Liver (tissue), 3 donors: ENCODE measurements at regions not wholly inside any gene's neighbourhood (a gene's known extent, or its start where the extent isn't known, plus 50 kb on each side); places are given as distances from the start of the nearest gene placed in this dataset.

Experiments
- EGR1 ChIP-seq, 2 donors: IDR thresholded peaks; 2 replicates each; pipeline ENCODE4 v1.6.1; 2016 to 2018; ENCODE audit warnings: antibody characterized with exemption in 2 of 2, low read depth in 2 of 2
- FOXA1 ChIP-seq: IDR thresholded peaks from 2 replicates; pipeline ENCODE4 v1.6.1; 2016; ENCODE audit warnings: antibody characterized with exemption
- GABPA ChIP-seq, 2 donors: IDR thresholded peaks in 1 of 2; conservative IDR thresholded peaks in 1 of 2; 2 replicates each; pipeline ENCODE4 v1.6.1; 2016; ENCODE audit warnings: antibody characterized with exemption in 2 of 2, mild to moderate bottlenecking in 1 of 2, moderate library complexity in 1 of 2
- JUND ChIP-seq, 2 donors: IDR thresholded peaks; 2 replicates each; pipeline ENCODE4 v1.6.1; 2016; ENCODE audit warnings: antibody characterized with exemption in 2 of 2
- RAD21 ChIP-seq, 2 donors: IDR thresholded peaks; 2 replicates each; pipeline ENCODE4 v1.6.1; 2016; ENCODE audit warnings: antibody characterized with exemption in 2 of 2, mild to moderate bottlenecking in 2 of 2
- RXRA ChIP-seq, 2 donors: IDR thresholded peaks; 2 replicates each; pipeline ENCODE4 v1.6.1; 2017 to 2018; ENCODE audit warnings: antibody characterized with exemption in 2 of 2, mild to moderate bottlenecking in 1 of 2
- SP1 ChIP-seq: IDR thresholded peaks from 2 replicates; pipeline ENCODE4 v1.6.1; 2018; ENCODE audit warnings: antibody characterized with exemption, mild to moderate bottlenecking
- TAF1 ChIP-seq: conservative IDR thresholded peaks from 2 replicates; pipeline ENCODE4 v1.6.1; 2016; ENCODE audit warnings: antibody characterized with exemption, mild to moderate bottlenecking
- YY1 ChIP-seq: IDR thresholded peaks from 2 replicates; pipeline ENCODE4 v1.6.1; 2016; ENCODE audit warnings: antibody characterized with exemption, mild to moderate bottlenecking
- TF ChIP-seq, protein P1 (sequence below): IDR thresholded peaks from 2 replicates; pipeline ENCODE4 v1.6.1; 2016; ENCODE audit warnings: antibody characterized with exemption
- TF ChIP-seq, protein P2 (sequence below): fragments of 150-350 bp; IDR thresholded peaks from 2 replicates; pipeline ENCODE4 v1.5.1; 2017; ENCODE audit warnings: improper control_type of control experiment, low read depth, low read length; ENCODE audit not compliant: missing input control
- TF ChIP-seq, protein P3 (sequence below): IDR thresholded peaks from 2 replicates; pipeline ENCODE4 v1.6.1; 2016; ENCODE audit warnings: antibody characterized with exemption
- TF ChIP-seq, protein P4 (sequence below): IDR thresholded peaks from 2 replicates; pipeline ENCODE4 v1.6.1; 2016; ENCODE audit warnings: antibody characterized with exemption, mild to moderate bottlenecking
- TF ChIP-seq, protein P5 (sequence below): IDR thresholded peaks from 2 replicates; pipeline ENCODE4 v1.6.1; 2016; ENCODE audit warnings: antibody characterized with exemption
- donor health status: healthy.
- donor health status: healthy.

DNA sequence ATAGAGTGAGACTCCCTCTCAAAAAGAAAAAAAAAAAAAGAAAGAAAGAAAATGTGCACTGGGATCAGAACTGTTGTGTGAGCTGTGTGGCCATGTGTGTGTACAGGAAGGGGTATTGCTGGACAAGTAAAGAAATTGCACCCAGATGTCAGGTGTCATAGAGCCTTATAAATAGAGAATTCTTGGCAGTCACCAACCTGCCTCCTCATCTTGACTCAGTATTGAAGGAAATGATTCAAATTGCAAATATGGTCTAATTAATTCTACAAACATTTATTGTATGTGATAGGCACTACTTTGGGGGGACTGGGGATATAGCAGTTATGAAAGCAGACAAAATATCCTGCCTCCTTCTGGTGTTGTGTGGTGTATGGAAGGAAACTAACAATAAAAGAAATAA lies 243.8 kb upstream of the TTC14 start:
- TF ChIP-seq, protein P1, sequence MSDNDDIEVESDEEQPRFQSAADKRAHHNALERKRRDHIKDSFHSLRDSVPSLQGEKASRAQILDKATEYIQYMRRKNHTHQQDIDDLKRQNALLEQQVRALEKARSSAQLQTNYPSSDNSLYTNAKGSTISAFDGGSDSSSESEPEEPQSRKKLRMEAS, result no peak
- no peak for TF ChIP-seq YY1
- TF ChIP-seq, protein P2, sequence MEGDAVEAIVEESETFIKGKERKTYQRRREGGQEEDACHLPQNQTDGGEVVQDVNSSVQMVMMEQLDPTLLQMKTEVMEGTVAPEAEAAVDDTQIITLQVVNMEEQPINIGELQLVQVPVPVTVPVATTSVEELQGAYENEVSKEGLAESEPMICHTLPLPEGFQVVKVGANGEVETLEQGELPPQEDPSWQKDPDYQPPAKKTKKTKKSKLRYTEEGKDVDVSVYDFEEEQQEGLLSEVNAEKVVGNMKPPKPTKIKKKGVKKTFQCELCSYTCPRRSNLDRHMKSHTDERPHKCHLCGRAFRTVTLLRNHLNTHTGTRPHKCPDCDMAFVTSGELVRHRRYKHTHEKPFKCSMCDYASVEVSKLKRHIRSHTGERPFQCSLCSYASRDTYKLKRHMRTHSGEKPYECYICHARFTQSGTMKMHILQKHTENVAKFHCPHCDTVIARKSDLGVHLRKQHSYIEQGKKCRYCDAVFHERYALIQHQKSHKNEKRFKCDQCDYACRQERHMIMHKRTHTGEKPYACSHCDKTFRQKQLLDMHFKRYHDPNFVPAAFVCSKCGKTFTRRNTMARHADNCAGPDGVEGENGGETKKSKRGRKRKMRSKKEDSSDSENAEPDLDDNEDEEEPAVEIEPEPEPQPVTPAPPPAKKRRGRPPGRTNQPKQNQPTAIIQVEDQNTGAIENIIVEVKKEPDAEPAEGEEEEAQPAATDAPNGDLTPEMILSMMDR, result no peak
- no peak for TF ChIP-seq SP1
- no peak for TF ChIP-seq FOXA1
- no peak for TF ChIP-seq RAD21 (IDR thresholded peaks at IDR 0.05)
- TF ChIP-seq, protein P3, sequence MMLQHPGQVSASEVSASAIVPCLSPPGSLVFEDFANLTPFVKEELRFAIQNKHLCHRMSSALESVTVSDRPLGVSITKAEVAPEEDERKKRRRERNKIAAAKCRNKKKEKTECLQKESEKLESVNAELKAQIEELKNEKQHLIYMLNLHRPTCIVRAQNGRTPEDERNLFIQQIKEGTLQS, result no peak
- no peak for TF ChIP-seq TAF1
- TF ChIP-seq, protein P4, sequence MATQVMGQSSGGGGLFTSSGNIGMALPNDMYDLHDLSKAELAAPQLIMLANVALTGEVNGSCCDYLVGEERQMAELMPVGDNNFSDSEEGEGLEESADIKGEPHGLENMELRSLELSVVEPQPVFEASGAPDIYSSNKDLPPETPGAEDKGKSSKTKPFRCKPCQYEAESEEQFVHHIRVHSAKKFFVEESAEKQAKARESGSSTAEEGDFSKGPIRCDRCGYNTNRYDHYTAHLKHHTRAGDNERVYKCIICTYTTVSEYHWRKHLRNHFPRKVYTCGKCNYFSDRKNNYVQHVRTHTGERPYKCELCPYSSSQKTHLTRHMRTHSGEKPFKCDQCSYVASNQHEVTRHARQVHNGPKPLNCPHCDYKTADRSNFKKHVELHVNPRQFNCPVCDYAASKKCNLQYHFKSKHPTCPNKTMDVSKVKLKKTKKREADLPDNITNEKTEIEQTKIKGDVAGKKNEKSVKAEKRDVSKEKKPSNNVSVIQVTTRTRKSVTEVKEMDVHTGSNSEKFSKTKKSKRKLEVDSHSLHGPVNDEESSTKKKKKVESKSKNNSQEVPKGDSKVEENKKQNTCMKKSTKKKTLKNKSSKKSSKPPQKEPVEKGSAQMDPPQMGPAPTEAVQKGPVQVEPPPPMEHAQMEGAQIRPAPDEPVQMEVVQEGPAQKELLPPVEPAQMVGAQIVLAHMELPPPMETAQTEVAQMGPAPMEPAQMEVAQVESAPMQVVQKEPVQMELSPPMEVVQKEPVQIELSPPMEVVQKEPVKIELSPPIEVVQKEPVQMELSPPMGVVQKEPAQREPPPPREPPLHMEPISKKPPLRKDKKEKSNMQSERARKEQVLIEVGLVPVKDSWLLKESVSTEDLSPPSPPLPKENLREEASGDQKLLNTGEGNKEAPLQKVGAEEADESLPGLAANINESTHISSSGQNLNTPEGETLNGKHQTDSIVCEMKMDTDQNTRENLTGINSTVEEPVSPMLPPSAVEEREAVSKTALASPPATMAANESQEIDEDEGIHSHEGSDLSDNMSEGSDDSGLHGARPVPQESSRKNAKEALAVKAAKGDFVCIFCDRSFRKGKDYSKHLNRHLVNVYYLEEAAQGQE, result no peak
- no peak for TF ChIP-seq RXRA (IDR thresholded peaks at IDR 0.05)
- no peak for TF ChIP-seq GABPA (IDR thresholded peaks at IDR 0.05 in 1 of 2, conservative IDR thresholded peaks at IDR 0.05 in 1 of 2)
- TF ChIP-seq, protein P5, sequence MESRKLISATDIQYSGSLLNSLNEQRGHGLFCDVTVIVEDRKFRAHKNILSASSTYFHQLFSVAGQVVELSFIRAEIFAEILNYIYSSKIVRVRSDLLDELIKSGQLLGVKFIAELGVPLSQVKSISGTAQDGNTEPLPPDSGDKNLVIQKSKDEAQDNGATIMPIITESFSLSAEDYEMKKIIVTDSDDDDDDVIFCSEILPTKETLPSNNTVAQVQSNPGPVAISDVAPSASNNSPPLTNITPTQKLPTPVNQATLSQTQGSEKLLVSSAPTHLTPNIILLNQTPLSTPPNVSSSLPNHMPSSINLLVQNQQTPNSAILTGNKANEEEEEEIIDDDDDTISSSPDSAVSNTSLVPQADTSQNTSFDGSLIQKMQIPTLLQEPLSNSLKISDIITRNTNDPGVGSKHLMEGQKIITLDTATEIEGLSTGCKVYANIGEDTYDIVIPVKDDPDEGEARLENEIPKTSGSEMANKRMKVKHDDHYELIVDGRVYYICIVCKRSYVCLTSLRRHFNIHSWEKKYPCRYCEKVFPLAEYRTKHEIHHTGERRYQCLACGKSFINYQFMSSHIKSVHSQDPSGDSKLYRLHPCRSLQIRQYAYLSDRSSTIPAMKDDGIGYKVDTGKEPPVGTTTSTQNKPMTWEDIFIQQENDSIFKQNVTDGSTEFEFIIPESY, result no peak
- no peak for TF ChIP-seq EGR1 (IDR thresholded peaks at IDR 0.05; ENCODE audit: low read depth in 2 of 2)
- TF ChIP-seq JUND (IDR thresholded peaks at IDR 0.05), result no peak
